Activated naive CD8-positive, alpha-beta T cell (primary cell): ENCODE measurements at regions not wholly inside any gene's neighbourhood (a gene's known extent, or its start where the extent isn't known, plus 50 kb on each side); places are given as distances from the start of the nearest gene placed in this dataset.
A peak's percentile ranks its signal among the peaks of the same experiment; 100 is the strongest.

ENCODE experiments used
- H3K27ac Mint-ChIP-seq: one replicate; pipeline ENCODE4 v1.8.0; 2021; ENCODE audit warnings: mixed read lengths
- H3K27me3 Mint-ChIP-seq: one replicate; pipeline ENCODE4 v1.8.0; 2021; ENCODE audit warnings: mixed read lengths
- H3K36me3 Mint-ChIP-seq: one replicate; pipeline ENCODE4 v1.8.0; 2021; ENCODE audit warnings: mixed read lengths
- H3K4me1 Mint-ChIP-seq: one replicate; pipeline ENCODE4 v1.8.0; 2021; ENCODE audit warnings: low read depth, mixed read lengths
- H3K4me3 Mint-ChIP-seq: one replicate; pipeline ENCODE4 v1.8.0; 2021; ENCODE audit warnings: mild to moderate bottlenecking, mixed read lengths
- H3K9me3 Mint-ChIP-seq: one replicate; pipeline ENCODE4 v1.8.0; 2021; ENCODE audit warnings: low read depth, mixed read lengths

DNA sequence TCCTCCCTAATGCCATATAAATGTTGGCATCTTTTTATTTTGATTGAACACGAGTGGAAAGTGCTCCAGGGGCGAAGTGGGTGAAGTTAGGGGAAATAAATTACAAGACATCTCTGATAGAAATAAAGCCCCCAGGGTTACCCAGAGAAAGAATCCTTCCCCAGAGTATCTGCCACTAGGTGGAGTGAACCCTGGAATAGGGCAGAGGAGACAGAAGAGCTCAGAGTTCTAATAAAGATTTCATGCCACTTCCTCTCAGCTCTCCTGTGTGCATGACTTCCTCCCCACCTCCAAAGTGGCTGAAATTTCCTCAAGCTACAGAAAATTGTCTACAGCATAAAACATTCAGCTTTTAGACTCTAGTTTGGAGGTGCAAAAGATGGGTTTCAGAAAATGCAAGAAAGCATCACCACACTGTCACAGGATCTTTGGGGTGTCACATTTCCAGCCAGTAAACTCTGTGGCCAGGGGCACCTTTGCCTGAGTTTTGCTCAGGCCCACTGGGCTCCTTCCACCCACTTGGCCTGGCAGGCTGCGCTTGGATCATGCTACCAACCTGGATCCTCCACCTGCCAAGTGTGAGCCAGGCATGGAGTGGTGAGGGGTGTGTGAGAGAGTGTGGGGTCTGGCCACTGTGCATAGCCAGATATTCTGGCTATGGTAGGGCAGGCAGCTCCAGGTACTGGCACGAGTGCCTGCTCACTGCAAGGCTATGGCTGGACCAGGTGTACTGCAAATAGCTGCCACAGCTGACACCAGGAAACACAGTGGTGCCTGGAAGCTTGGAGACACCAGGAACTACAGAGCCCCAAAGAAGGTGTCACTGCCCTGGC lies 208.8 kb upstream of the USP25 start:
- Mint-ChIP-seq H3K27me3 (no peaks in the 10 kb centered on the region), H3K27ac (no peak overlapping the region), H3K4me1 (peaks cover 29% of the 10 kb centered on the region), H3K4me3 (no peak overlapping the region), H3K36me3 (peaks cover 4% of the 10 kb centered on the region), H3K9me3 (peaks cover 5% of the 10 kb centered on the region)

DNA sequence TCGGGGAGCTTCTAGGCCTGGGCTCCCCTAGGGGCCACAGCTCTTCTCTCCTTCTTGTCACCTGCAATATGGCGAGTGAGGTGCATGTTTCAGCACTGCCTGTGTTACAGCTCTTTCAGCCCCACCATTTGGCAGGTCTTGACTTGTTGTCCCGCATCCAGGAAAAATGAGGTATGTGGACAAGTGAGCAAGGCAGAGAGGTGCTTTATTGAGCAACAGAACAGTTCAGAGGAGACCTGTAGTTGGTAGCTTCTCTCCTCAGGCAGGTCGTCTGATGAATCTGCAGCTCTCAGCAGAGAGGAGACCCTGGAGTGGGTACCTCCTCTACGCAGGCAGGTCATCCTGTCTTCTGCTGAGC lies 208.2 kb upstream of the USP25 start:
- Mint-ChIP-seq H3K4me3 (no peak overlapping the region), H3K4me1 (peaks cover 34% of the 10 kb centered on the region), H3K27ac (no peak overlapping the region), H3K27me3 (no peaks in the 10 kb centered on the region), H3K9me3 (peaks cover 5% of the 10 kb centered on the region), H3K36me3 (peaks cover 4% of the 10 kb centered on the region)

DNA sequence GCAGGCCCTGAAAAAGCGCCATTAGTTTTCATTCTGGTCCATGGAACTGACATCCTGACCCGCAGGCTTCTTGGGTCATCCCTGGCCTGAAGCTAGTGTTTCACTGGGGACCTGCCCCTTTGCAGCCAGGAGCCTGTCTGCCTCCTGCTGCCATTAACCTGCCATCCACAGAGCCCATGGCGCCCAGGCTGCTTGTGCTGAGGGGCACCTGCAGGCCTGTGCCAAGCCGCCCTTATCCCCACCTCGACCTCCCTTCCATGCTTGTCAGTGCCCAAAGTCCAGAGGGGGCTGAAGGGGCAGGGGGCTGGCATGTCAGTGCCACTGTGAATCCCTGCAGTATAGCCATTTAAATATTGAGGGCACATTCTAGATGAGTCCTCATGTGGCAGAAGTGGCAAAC lies 207.6 kb upstream of the USP25 start:
- peaks cover 4% of the 10 kb centered on the region for H3K36me3 Mint-ChIP-seq
- H3K4me1 Mint-ChIP-seq, result peaks cover 39% of the 10 kb centered on the region
- H3K4me3 Mint-ChIP-seq, result no peak overlapping the region
- H3K27me3 Mint-ChIP-seq, result no peaks in the 10 kb centered on the region
- H3K27ac Mint-ChIP-seq, result no peak overlapping the region
- H3K9me3 Mint-ChIP-seq, result peaks cover 5% of the 10 kb centered on the region

DNA sequence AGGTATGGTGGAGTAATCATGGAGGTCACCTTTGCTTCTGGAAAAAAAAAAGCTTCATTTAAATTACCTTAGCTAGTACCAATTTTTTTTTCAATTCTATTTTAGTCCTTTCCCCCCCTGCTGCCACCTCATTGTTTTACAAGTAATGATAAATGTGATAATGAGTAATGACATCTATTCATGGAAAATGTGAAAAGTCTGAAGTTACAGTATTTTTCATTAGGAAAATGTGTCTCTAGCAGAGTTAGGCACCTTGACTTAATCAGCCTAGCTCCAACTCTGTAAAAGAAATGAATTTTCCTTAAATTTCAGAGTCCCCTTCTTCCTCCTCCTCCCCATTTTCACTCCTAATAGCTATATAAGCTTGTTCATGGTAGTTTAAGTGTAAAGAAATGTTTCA lies 204.9 kb upstream of the USP25 start:
- Mint-ChIP-seq H3K4me3 (no peak overlapping the region), H3K4me1 (peaks cover 39% of the 10 kb centered on the region), H3K36me3 (peaks cover 3% of the 10 kb centered on the region), H3K9me3 (no peaks in the 10 kb centered on the region), H3K27me3 (no peaks in the 10 kb centered on the region), H3K27ac (peak overlapping the region; percentile 72)

DNA sequence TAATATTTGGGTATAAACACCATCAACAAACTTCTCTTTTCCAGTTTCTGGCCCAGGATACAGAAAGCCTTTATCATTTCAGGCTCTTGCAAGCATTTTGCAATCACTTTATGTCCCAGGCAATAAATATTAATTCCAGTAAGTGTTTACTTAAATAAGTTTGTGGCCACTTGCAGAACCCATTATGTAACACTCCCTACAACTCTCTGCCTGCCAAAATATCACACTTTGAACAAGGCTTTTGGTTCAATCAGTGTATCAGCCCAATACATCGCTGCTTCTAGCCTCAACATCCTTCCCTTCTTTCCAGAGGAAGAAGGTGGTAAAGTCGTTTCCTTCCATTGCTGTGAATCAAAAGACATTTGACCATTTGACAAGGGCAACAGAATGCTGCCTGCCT lies 203.0 kb upstream of the USP25 start:
- Mint-ChIP-seq H3K27me3 (no peaks in the 10 kb centered on the region), H3K4me3 (no peak overlapping the region), H3K4me1 (peaks cover 26% of the 10 kb centered on the region), H3K36me3 (peaks cover 5% of the 10 kb centered on the region), H3K9me3 (no peaks in the 10 kb centered on the region), H3K27ac (no peak overlapping the region)

DNA sequence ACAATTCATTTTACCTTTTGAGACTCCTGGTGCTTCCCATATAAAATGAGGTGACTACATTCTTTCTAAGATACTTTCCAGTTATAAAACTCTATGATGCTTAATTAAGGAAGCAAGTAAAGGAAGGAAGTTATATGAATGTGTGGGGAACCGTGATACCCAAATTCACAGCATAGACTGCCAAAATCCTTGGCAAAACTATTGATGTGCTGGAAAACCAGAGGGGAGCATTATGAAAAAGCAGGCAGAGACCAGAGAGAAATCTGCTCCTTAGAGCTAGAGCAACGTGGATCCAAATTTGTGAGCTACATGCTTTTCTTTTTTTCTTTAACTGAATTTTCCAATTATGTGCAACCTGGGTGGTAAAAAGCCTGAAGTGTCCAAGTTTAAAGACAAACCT lies 201.4 kb upstream of the USP25 start:
- Mint-ChIP-seq H3K36me3 (peaks cover 4% of the 10 kb centered on the region), H3K4me3 (no peak overlapping the region), H3K27ac (no peak overlapping the region), H3K4me1 (peaks cover 26% of the 10 kb centered on the region), H3K9me3 (no peaks in the 10 kb centered on the region), H3K27me3 (no peaks in the 10 kb centered on the region)

DNA sequence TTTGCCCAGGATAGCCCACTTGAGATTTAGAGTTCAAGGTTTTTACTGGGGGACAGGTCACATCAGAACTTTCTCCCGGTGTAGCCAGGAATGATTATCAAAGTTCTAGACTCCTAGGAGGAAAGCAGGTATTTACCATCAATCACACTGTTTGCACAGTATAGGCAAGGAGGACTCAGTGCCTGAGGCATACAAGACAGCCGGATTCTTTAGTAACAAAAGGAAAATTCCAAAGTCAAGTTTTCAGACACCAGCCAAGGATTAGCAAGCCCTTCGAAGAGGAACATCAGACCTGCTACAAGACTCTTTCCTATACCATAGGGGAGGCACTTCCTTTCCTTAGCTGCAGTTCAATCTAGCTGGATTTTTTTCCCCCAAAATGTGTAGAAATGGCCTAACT lies 197.8 kb upstream of the USP25 start:
- Mint-ChIP-seq H3K4me3 (no peak overlapping the region), H3K4me1 (peaks cover 12% of the 10 kb centered on the region), H3K27me3 (no peaks in the 10 kb centered on the region), H3K36me3 (peaks cover 3% of the 10 kb centered on the region), H3K27ac (no peak overlapping the region), H3K9me3 (no peaks in the 10 kb centered on the region)

DNA sequence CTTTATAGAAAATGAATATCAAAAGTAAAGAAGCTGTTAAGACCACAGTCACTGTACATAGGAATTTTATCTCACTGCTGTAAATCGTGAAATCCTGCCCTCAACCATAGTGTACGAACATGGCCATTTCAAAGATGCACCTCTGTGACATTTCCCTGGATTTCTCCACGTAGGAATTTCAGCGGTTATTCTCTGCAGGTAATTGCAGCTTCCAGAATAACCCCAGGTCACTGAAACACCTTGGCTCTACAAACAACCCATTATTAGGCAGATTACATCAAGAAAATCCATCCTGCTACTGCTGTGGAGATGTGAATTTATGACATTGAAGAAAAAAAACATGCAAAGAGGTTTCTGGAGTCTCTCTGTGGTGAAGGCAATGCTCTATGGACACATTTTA lies 196.2 kb upstream of the USP25 start:
- peaks cover 11% of the 10 kb centered on the region for H3K4me1 Mint-ChIP-seq
- H3K4me3 Mint-ChIP-seq, result no peak overlapping the region
- H3K36me3 Mint-ChIP-seq, result peaks cover 3% of the 10 kb centered on the region
- no peaks in the 10 kb centered on the region for H3K9me3 Mint-ChIP-seq
- no peak overlapping the region for H3K27ac Mint-ChIP-seq
- H3K27me3 Mint-ChIP-seq, result peaks cover 3% of the 10 kb centered on the region

DNA sequence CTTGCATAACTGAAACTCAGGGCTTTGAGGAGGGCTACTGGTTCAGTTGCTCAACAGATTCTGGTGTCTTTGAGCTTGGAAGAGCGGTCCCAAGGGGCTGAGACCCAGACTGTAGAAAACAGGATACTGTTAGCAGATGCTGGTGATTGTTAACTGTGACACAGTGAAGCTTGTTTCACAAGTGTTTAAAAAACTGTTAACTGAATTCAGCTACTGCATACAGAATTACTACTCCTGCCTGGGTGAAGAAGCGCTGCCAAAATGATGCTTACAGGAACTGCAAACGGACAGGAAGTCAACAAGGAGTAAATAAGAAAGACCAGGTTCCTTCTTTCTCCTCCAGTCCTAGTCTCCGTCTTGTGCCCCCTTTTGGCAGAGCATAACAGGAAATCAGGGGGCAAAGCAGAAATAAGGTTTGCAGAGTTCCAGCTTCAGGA lies 195.3 kb upstream of the USP25 start:
- peaks cover 11% of the 10 kb centered on the region for H3K4me1 Mint-ChIP-seq

DNA sequence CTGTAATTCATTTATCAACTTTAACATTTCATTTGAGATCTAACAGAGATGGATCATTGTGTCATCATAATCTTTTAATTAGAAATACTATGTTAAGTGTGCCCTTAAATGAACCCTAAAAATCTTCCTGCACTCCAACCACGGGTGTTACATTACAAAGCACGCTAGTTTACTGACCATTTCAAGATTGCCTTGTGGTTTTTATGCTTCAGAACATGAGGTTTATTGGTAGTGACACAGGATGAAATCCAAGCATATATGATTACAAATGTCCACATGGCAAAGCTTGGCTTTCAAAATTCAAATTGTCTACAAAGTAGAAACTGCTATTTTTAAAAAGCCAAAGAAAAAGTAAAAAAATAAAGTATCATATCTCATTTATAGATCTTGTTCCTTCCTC lies 190.4 kb upstream of the USP25 start:
- Mint-ChIP-seq H3K4me3 (no peak overlapping the region), H3K4me1 (peaks cover 7% of the 10 kb centered on the region), H3K27ac (no peak overlapping the region)

More for the DNA sequence above, 195.3 kb upstream of the USP25 start:
- Mint-ChIP-seq H3K27me3 (peaks cover 4% of the 10 kb centered on the region), H3K36me3 (peaks cover 3% of the 10 kb centered on the region), H3K27ac (no peak overlapping the region), H3K4me3 (peak overlapping the region; percentile 14), H3K9me3 (no peaks in the 10 kb centered on the region)

DNA sequence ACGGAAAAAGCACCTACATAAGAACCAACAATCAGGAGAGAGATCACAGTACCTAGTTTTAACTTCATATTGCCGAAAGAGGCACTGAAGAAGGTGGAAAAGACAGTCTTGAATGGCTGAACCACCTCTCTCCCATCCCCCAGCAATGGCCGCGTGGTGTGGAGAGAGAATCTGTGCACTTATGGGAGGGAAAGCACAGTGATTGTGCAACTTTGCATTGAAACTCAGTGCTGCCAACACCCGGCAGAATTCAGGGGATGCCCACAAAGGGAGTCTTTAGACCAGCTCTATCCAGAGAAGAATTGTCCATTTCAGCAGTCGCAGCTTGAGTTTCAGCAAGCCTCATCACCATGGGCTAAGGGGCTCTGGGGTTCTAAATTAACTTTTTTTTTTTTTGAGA lies 186.3 kb upstream of the USP25 start:
- Mint-ChIP-seq H3K4me3 (no peak overlapping the region), H3K27me3 (peaks cover 8% of the 10 kb centered on the region), H3K4me1 (no peaks in the 10 kb centered on the region), H3K9me3 (no peaks in the 10 kb centered on the region), H3K27ac (no peak overlapping the region), H3K36me3 (no peaks in the 10 kb centered on the region)

More for the DNA sequence above, 190.4 kb upstream of the USP25 start:
- peaks cover 9% of the 10 kb centered on the region for H3K27me3 Mint-ChIP-seq
- H3K36me3 Mint-ChIP-seq, result no peaks in the 10 kb centered on the region
- no peaks in the 10 kb centered on the region for H3K9me3 Mint-ChIP-seq

DNA sequence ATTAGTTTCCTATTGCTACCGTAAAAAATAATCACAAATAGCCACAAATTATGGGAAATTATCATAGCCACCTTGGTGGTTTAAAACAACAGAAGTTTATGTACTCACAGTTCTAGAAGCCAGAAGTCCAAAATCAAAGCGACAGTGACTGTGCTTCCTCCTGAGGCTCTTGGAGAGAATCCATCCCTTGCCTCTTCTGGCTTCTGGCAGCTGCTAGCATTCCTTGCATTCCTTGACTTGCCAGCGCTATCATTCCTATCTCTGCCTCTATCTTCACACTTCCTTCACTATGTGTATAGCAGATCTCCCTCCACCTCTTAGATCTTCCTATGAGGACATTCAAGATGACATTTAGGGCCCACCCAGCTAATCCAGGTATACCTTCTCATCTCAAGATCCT lies 180.1 kb upstream of the USP25 start:
- Mint-ChIP-seq H3K27me3 (no peaks in the 10 kb centered on the region), H3K9me3 (no peaks in the 10 kb centered on the region), H3K4me3 (no peak overlapping the region), H3K4me1 (peaks cover 13% of the 10 kb centered on the region), H3K36me3 (no peaks in the 10 kb centered on the region), H3K27ac (no peak overlapping the region)

DNA sequence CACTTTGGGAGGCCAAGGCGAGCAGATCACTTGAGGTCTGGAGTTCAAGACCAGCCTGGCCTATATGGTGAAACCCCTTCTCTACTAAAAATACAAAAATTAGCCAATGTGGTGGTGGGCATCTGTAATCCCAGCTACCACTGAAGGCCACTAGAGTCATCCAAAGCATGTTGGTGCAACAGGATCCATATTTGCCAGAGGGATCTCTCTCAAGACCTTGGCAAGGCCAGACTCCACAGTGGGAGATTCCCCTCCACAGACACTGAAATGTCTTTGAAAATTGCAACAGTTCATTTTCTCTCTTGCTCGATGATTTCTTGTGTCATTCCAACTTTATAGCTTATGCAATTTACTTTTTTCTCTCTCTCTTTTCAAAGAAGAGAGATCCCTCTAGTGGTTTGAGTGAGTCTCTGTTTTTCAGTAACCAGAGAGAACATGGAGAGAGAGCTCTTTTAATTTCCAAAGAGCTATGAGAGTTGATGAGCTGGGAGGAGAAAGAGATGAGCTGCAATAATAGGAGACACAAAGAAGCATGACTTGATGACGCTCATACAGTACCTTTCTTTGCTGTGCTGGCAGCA lies 176.8 kb upstream of the USP25 start:
- Mint-ChIP-seq H3K36me3 (no peaks in the 10 kb centered on the region), H3K4me3 (no peak overlapping the region), H3K27me3 (no peaks in the 10 kb centered on the region), H3K27ac (no peak overlapping the region), H3K9me3 (no peaks in the 10 kb centered on the region), H3K4me1 (peaks cover 13% of the 10 kb centered on the region)

DNA sequence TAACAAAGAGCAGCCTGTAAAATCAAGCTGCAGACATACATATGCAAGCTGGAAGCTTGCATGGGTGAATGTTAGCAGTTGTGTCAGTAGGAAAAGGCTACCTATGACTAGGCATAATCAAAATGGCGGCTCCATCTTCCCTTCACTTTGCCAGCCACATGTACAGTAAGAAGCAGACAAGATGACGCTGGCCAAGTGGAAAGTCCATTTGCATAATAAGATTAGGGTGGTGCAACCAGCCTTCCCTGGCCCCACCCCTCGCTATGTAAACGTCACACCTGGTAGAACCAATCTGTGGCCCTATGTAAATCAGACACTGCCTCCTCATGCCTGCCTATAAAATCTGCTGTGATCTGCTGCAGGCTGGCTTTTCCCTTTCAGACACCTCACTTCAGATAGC lies 171.9 kb upstream of the USP25 start:
- no peaks in the 10 kb centered on the region for H3K36me3 Mint-ChIP-seq
- H3K4me3 Mint-ChIP-seq, result no peak overlapping the region
- peaks cover 2% of the 10 kb centered on the region for H3K27me3 Mint-ChIP-seq
- H3K27ac Mint-ChIP-seq, result no peak overlapping the region
- no peaks in the 10 kb centered on the region for H3K9me3 Mint-ChIP-seq
- H3K4me1 Mint-ChIP-seq, result peaks cover 5% of the 10 kb centered on the region

DNA sequence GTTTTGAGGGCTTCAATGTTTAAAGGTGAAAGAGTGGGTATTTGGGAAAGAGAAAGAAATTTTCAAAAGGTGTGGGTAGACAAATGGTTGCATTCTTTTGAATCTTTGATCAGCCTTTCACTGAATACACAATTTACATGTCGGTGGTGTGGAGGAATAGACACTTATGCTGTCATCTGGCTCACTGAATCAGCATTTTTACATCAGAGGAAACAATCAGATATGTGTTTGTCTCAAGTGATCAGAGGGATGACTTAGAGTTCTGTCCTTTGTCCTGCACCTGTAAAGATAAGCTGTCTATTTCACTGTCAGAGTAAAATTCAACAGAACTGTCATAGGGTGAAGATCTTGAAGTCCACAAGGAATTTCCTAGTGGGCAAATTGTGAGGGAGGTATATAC lies 170.9 kb upstream of the USP25 start:
- no peaks in the 10 kb centered on the region for H3K9me3 Mint-ChIP-seq
- no peak overlapping the region for H3K4me3 Mint-ChIP-seq
- H3K27me3 Mint-ChIP-seq, result peaks cover 2% of the 10 kb centered on the region
- no peaks in the 10 kb centered on the region for H3K36me3 Mint-ChIP-seq
- H3K27ac Mint-ChIP-seq, result no peak overlapping the region
- H3K4me1 Mint-ChIP-seq, result peaks cover 3% of the 10 kb centered on the region

DNA sequence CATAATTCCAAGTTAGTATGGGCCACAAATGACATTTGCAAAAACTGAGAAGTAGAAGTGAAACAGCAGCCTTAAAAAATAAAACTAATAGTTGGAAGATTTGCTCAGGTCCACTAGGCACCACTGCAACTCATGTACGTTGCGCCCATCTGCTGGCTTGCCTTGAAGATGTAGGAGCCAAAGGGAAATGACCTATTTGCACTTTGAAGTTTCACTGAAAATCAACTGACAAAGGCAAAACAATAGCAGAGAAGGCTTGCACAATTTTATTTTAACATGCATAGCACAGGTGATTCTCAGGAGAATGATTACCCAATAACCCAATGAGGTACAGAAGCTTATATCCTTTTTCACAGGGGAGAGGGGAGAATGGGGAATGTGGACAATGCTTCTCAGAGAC lies 170.1 kb upstream of the USP25 start:
- Mint-ChIP-seq H3K27ac (no peak overlapping the region), H3K4me3 (no peak overlapping the region), H3K9me3 (no peaks in the 10 kb centered on the region), H3K27me3 (peaks cover 2% of the 10 kb centered on the region), H3K4me1 (peaks cover 3% of the 10 kb centered on the region), H3K36me3 (no peaks in the 10 kb centered on the region)
